Gastrocnemius medialis (tissue), 4 donors: ENCODE measurements at regions not wholly inside any gene's neighbourhood (a gene's known extent, or its start where the extent isn't known, plus 50 kb on each side); places are given as distances from the start of the nearest gene placed in this dataset.

Source experiments
- ATAC-seq, 2 donors: fragments of 150-250 bp; one replicate each; pipeline ENCODE4 v1.9.1; 2016
- DNase-seq, 2 donors: peaks; one replicate each; pipeline ENCODE4 v3.0.0-alpha.2; 2019
- H3K27ac ChIP-seq, 4 donors: fragments of 200-600 bp; sonication (generic); 1 replicate in 1 of 4; 2 replicates in 3 of 4; pipeline ENCODE4 v1.5.1; 2016 to 2018; ENCODE audit warnings: mild to moderate bottlenecking in 2 of 4, moderate library complexity in 1 of 4
- H3K27me3 ChIP-seq, 3 donors: fragments of 200-600 bp; sonication (generic) in 2 of 3; 1 replicate in 1 of 3; 2 replicates in 2 of 3; pipeline versions ENCODE4 v1.5.1 to v1.6.0; 2016 to 2019; ENCODE audit warnings: mild to moderate bottlenecking in 1 of 3, moderate library complexity in 1 of 3
- H3K36me3 ChIP-seq, 2 donors: fragments of 200-600 bp; sonication (generic) in 1 of 2; one replicate each; pipeline ENCODE4 v1.5.1; 2017 to 2018
- H3K4me1 ChIP-seq, 2 donors: fragments of 200-600 bp; sonication (generic) in 1 of 2; one replicate each; pipeline ENCODE4 v1.5.1; 2016 to 2017; ENCODE audit warnings: mild to moderate bottlenecking in 2 of 2
- H3K4me3 ChIP-seq, 4 donors: fragments of 200-600 bp; sonication (generic) in 3 of 4; 1 replicate in 1 of 4; 2 replicates in 3 of 4; pipeline ENCODE4 v1.5.1; 2016 to 2019; ENCODE audit warnings: mild to moderate bottlenecking in 2 of 4
- H3K9me3 ChIP-seq, 3 donors: fragments of 200-600 bp; sonication (generic) in 2 of 3; 1 replicate in 1 of 3; 2 replicates in 2 of 3; pipeline ENCODE4 v1.5.1; 2016 to 2019
- CTCF ChIP-seq, 5 experiments: fragments of 450-650 bp in 3 of 5; fragments of 200-600 bp in 2 of 5; sonication (generic) in 2 of 5; IDR thresholded peaks in 4 of 5; conservative IDR thresholded peaks in 1 of 5; 1 replicate in 4 of 5; 2 replicates in 1 of 5; pipeline ENCODE4 v1.5.1; 2016 to 2019; ENCODE audit warnings: antibody characterized with exemption in 5 of 5, mild to moderate bottlenecking in 3 of 5, moderate library complexity in 3 of 5
- POLR2A ChIP-seq, 2 donors: fragments of 450-650 bp; IDR thresholded peaks; one replicate each; pipeline ENCODE4 v1.6.1; 2017; ENCODE audit warnings: antibody characterized with exemption in 2 of 2, mild to moderate bottlenecking in 2 of 2, moderate library complexity in 2 of 2
- in situ Hi-C, 4 donors: fragments of 200-750 bp; cut with MboI; loops; one replicate each; pipeline versions ENCODE4 v1.15.0 to v1.8.0; 2017; ENCODE audit warnings: low sequenced_read_pairs in 4 of 4
- intact Hi-C: fragments of 100-400 bp; cut with DNase I; formaldehyde crosslinking; loops from one replicate; pipeline ENCODE4 v1.15.1; 2023; ENCODE audit warnings: low total_unique reads

- in situ Hi-C loops (no loop called here), intact Hi-C loops (no loop called here)
- H3K27ac ChIP-seq: no peak overlapping the region
- TF ChIP-seq POLR2A (IDR thresholded peaks at IDR 0.05): no peak
- TF ChIP-seq CTCF (IDR thresholded peaks at IDR 0.05 in 4 of 5, conservative IDR thresholded peaks at IDR 0.05 in 1 of 5): no peak
- H3K4me3 ChIP-seq: no peak overlapping the region
- no peak for ATAC-seq
- no peak for DNase-seq
- no peaks in the 10 kb centered on the region for H3K9me3 ChIP-seq
- H3K36me3 ChIP-seq: no peaks in the 10 kb centered on the region
- no peaks in the 10 kb centered on the region for H3K4me1 ChIP-seq
- H3K27me3 ChIP-seq: no peaks in the 10 kb centered on the region
Observed at GRCh38 chr10:109534193-109534592, 389.1 kb downstream of the XPNPEP1 start.

DNA sequence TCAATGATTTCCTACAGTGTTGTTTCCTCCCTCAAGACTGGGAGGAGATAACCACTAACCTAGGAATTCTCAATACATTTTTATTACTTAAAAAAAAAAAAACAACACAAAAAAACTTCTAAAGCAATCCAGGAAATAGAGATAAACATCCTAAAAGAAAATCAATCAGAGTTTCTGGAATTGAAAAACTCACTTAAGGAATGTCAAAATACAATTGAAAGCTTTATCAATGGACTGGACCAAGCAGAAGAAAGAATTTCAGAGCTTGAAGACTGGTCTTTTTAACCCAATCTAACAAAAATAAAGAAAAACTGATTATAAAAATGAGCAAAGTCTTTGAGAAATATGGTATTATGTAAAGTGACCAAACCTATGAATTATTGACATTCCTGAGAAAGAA, 394.1 kb downstream of the XPNPEP1 start:
- TF ChIP-seq CTCF (IDR thresholded peaks at IDR 0.05 in 4 of 5, conservative IDR thresholded peaks at IDR 0.05 in 1 of 5) (no peak), POLR2A (IDR thresholded peaks at IDR 0.05) (no peak)
- H3K27ac ChIP-seq: no peak overlapping the region
- intact Hi-C loops (no loop called here), in situ Hi-C loops (no loop called here)
- no peaks in the 10 kb centered on the region for H3K27me3 ChIP-seq
- H3K9me3 ChIP-seq: no peaks in the 10 kb centered on the region
- H3K4me3 ChIP-seq: no peak overlapping the region
- no peaks in the 10 kb centered on the region for H3K36me3 ChIP-seq
- no peak for ATAC-seq
- H3K4me1 ChIP-seq: no peaks in the 10 kb centered on the region
- DNase-seq: no peak

GRCh38 chr10:109517748-109518147, 405.6 kb downstream of the XPNPEP1 start:
- in situ Hi-C loops (no loop called here), intact Hi-C loops (no loop called here)
- DNase-seq (no peak), ATAC-seq (no peak)
- no peak for TF ChIP-seq POLR2A (IDR thresholded peaks at IDR 0.05)
- no peak for TF ChIP-seq CTCF (IDR thresholded peaks at IDR 0.05 in 4 of 5, conservative IDR thresholded peaks at IDR 0.05 in 1 of 5)
- no peak overlapping the region for H3K4me3 ChIP-seq
- H3K27me3 ChIP-seq: no peaks in the 10 kb centered on the region
- H3K27ac ChIP-seq: no peak overlapping the region
- no peaks in the 10 kb centered on the region for H3K4me1 ChIP-seq
- H3K36me3 ChIP-seq: no peaks in the 10 kb centered on the region
- H3K9me3 ChIP-seq: no peaks in the 10 kb centered on the region

DNA sequence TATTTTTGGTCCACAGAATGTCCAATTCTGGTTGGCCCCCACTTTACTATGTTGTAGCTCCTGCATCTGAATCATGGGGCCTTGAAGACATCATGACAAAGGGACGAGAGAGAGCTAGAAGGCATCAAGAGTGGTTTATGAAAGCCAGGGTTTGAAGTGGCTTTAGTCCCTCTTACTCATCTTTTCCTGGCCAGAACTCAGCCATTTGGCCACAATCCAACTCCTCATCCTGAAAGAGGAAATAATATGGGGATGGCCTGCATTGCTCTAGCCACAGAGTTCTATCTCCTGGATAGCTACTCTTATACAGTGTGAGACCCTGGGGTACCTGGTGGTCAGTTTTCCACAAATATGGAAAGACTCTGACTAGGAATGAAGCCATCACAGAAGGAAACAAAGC, 418.9 kb downstream of the XPNPEP1 start:
- no peak for DNase-seq
- H3K27ac ChIP-seq: no peak overlapping the region
- in situ Hi-C loops: no loop called here
- H3K4me3 ChIP-seq: no peak overlapping the region
- no peaks in the 10 kb centered on the region for H3K9me3 ChIP-seq
- no peak for TF ChIP-seq POLR2A (IDR thresholded peaks at IDR 0.05)
- no peak for TF ChIP-seq CTCF (IDR thresholded peaks at IDR 0.05 in 4 of 5, conservative IDR thresholded peaks at IDR 0.05 in 1 of 5)
- ATAC-seq: no peak
- no peaks in the 10 kb centered on the region for H3K36me3 ChIP-seq
- H3K4me1 ChIP-seq: no peaks in the 10 kb centered on the region
- H3K27me3 ChIP-seq: no peaks in the 10 kb centered on the region
- intact Hi-C loops: no loop called here

- no peak overlapping the region for H3K4me3 ChIP-seq
- no peaks in the 10 kb centered on the region for H3K4me1 ChIP-seq
- in situ Hi-C loops: no loop called here
- no peak for DNase-seq
- no peaks in the 10 kb centered on the region for H3K9me3 ChIP-seq
- H3K27ac ChIP-seq: no peak overlapping the region
- TF ChIP-seq CTCF (IDR thresholded peaks at IDR 0.05 in 4 of 5, conservative IDR thresholded peaks at IDR 0.05 in 1 of 5) (no peak), POLR2A (IDR thresholded peaks at IDR 0.05) (no peak)
- intact Hi-C loops: no loop called here
- H3K27me3 ChIP-seq: no peaks in the 10 kb centered on the region
- H3K36me3 ChIP-seq: no peaks in the 10 kb centered on the region
- ATAC-seq: no peak
Observed at GRCh38 chr10:109487691-109488090, 435.6 kb downstream of the XPNPEP1 start.
